Ovary (tissue), 3 donors: ENCODE measurements at regions not wholly inside any gene's neighbourhood (a gene's known extent, or its start where the extent isn't known, plus 50 kb on each side); places are given as distances from the start of the nearest gene placed in this dataset.

ENCODE experiments used
- EP300 ChIP-seq: sonication (generic); formaldehyde crosslinking; IDR thresholded peaks from one replicate; pipeline ENCODE4 v1.6.1; 2017; ENCODE audit warnings: antibody characterized with exemption
- POLR2A ChIP-seq: fragments of 450-650 bp; IDR thresholded peaks from one replicate; pipeline ENCODE4 v1.6.1; 2017; ENCODE audit warnings: antibody characterized with exemption, mild to moderate bottlenecking, moderate library complexity
- TF ChIP-seq, protein P1 (sequence below), 3 donors: fragments of 450-650 bp in 2 of 3; fragments of 200-600 bp in 1 of 3; IDR thresholded peaks; one replicate each; pipeline versions ENCODE4 v1.5.1 to v1.8.0; 2016 to 2022; ENCODE audit warnings: antibody characterized with exemption in 3 of 3, mild to moderate bottlenecking in 1 of 3
- donor health status: DM: no; HTN: no; CAD: no.

GRCh38 chr15:101551696-101552591 lies 62.4 kb upstream of the PCSK6 start:
- TF ChIP-seq, protein P1, sequence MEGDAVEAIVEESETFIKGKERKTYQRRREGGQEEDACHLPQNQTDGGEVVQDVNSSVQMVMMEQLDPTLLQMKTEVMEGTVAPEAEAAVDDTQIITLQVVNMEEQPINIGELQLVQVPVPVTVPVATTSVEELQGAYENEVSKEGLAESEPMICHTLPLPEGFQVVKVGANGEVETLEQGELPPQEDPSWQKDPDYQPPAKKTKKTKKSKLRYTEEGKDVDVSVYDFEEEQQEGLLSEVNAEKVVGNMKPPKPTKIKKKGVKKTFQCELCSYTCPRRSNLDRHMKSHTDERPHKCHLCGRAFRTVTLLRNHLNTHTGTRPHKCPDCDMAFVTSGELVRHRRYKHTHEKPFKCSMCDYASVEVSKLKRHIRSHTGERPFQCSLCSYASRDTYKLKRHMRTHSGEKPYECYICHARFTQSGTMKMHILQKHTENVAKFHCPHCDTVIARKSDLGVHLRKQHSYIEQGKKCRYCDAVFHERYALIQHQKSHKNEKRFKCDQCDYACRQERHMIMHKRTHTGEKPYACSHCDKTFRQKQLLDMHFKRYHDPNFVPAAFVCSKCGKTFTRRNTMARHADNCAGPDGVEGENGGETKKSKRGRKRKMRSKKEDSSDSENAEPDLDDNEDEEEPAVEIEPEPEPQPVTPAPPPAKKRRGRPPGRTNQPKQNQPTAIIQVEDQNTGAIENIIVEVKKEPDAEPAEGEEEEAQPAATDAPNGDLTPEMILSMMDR (IDR thresholded peaks at IDR 0.05): no peak
- TF ChIP-seq POLR2A: no peak
- TF ChIP-seq EP300: no peak
